Cardiac septum (tissue), 1 donor: ENCODE measurements at regions not wholly inside any gene's neighbourhood (a gene's known extent, or its start where the extent isn't known, plus 50 kb on each side); places are given as distances from the start of the nearest gene placed in this dataset.

Experiments used
- DNase-seq: peaks from one replicate; pipeline ENCODE4 v3.0.0-alpha.2; 2020; ENCODE audit warnings: low spot score
- intact Hi-C: fragments of 100-400 bp; cut with DNase I; formaldehyde crosslinking; loops from one replicate; pipeline ENCODE4 v1.14.0; 2022
- donor health status: DM: no; HTN: no; CAD: no.

DNA sequence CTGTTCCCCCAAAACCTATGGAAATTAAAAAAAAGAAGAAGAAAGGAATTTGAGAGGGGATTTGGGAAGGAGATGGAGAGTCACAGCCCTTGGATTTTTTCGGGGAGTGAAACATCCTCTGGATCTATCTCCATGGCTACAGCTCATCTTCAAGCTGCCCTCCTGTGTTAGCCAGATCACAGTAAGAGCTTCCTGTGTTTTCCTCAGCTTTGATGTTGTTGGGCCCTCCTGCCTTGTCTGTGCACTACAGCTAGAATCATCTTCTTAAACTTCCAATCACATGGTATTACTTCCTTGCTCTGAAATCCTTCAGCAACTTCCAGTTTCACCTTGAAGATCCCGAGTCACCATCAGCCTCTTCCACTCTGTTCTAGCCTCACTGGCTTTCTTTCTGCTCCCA is 207.8 kb upstream of the ZFP64 start:
- DNase-seq: no peak
- intact Hi-C loops: no loop called here

DNA sequence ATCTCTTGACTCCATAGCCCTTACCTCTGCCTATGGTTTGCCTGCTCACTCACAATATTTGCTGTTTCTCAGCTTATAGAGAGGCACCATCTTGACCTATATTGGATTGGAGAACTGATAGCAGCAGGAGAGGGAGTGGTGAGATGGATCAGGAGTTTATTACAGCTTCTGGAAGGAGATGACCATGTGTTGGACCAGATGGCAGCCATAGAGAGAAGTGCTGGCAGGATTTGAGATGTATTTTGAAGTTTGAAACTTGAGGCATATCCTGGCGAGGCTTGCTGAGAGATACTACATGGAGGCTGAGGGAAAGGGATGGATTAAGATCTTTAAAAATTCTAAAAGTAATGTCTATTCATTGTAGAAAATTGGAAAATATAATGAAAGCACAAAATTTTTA is 198.0 kb upstream of the ZFP64 start:
- DNase-seq: no peak
- intact Hi-C loops: no loop called here

DNA sequence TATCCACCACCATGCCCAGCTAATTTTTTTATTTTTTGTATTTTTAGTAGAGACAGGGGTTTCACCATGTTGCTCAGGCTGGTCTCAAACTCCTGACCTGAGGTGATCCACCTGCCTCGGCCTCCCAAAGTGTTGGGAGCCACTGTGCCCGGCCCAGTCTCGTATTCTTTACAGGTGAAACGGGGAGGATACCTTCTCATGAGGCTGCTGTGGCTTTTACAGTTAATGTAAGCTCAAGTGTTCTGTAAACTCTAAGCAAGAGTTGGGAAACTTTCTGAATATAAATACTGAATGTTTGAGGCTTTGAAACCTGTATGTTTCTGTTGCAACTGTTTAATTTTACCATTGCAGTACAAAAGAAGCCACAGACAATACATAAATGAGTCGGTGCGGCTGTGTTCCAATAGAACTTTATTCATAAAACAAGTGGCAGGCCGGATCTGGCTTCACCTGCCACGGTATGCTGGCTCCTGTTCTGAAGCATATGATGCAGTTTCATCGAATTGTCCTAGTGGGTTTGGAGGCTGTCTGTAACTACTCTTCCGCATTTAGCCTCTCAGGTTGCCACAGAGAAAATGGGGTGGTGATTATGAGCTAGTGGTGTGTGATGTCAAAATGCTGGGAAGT is 192.5 kb upstream of the ZFP64 start:
- intact Hi-C loops: no loop called here
- DNase-seq: no peak

DNA sequence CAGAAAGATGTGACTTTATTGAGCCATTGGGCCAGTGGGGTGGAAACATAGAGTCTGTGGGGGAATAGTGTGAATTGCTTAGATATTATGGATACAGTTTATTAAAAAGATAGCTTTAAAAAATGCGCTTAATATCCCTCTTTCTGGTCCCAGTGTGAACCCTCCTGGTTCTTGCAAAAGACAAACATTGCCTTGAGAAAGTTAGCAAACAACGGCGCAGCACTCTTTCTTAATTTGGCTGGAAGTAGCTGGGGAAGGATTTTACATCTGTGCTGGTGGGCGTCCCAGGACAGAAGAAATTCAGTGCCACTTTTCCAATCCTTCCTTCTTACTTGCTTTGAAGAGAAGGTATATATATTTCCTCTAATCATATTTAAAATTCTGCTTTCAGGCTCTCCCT is 191.4 kb upstream of the ZFP64 start:
- DNase-seq: no peak
- intact Hi-C loops: no loop called here

DNA sequence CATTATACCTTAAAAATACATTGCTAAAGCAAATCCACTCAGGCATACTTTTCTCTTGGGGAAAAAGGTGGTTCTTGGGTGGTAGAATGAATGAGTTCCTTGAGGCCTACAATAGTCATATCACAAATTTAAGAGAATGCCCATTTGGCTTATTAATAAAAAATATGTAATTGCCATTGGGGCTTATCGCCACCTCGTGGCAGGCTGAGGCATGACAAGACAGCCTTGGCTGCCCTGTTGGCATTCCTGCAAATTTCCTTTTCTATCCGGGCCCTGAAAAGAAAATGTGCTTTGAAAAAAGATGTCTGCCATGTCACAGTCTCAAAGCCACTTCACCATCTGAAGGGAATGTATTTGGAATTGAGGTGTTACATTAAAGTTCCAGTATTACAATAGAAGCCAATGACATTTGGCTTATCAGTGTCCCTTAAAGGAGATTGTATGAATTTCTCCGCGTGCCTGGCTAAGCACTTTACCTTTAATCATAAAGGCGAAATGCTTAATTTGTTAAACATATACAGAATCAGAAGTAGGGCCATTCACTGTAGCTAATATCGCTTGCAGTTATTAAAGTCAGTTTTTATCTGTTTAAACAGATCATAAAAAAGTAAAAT is 188.3 kb upstream of the ZFP64 start:
- no peak for DNase-seq
- intact Hi-C loops: loop anchor here (5.0 to 10.0 kb wide), 2 partner anchors 68 to 135 kb away; no protein-coding TSS in a partner anchor

DNA sequence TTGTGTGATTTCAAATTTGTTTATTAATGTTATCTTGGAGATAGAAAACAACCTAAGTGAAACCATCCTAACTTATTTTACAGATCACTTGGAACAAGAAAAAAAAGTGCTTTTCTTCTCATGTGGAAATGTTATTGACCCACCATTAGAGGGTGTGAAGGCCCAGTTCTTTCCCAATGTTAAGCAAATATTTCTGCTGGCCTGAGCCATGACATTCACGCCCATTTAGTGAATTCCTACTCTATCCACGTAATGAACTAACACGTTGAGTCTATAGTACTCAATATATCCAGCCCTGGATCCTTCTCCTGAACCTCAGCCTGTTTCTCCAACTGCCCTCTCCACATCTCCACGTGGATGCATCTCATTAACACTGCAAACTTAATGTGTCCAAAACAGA is 180.6 kb upstream of the ZFP64 start:
- intact Hi-C loops: loop anchor here (10.0 kb wide), 1 partner anchor 127 kb away; no protein-coding TSS in a partner anchor
- no peak for DNase-seq

DNA sequence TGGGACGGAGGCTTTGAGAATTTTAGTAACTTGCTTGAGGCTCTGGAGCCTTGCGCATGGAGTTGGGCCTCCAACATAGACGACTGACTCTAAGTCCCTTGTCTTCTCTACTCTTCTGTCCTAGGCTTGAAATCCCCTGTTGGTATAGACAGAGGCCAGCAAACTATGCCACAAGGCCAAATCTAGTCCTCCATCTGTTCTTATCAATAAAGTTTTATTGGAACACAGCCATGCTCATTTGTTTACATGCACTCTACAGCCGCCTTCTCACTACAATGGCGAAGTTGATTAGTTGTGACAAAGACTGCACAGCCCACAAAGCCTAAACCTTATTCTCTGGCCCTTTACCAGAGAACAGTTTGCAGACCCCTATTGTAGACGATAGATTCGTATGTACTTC is 174.1 kb upstream of the ZFP64 start:
- no peak for DNase-seq
- intact Hi-C loops: no loop called here

DNA sequence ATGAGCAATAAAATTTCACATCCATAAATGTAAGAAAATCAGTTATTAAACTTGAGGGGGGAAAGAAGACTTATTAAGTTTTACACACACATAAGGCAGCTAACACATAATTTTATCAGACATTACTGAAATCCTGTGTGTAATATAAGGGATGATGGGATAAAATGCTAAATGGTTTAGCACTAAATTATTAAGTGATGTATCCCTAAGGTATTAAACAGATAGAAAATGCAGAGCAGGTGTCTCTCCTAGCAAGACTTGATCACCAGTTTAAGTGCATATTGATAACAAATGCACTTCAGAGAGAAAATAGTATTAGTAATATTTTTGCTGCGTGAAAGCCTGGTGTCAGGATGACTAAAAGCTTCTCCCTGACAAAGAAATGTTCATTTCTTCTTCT is 172.8 kb upstream of the ZFP64 start:
- intact Hi-C loops: no loop called here
- no peak for DNase-seq

DNA sequence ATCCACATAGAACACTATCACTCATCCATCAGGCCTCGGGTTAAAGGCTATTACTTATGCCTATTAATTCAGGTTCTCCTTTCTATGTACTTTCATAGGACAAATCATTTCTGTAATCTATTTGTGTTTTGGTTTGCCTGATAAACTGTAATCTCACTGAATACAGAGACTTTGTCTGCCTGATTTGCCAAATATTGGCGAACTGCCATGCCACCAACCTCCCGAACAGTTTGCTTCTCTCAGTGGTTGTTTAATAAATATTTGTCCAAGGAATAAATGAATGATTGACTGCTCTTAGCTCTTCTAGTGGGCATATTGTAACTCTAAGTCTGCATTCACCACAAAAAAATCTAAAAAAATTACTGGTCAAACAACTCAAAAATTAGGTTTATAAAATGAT is 170.1 kb upstream of the ZFP64 start:
- intact Hi-C loops: no loop called here
- no peak for DNase-seq

DNA sequence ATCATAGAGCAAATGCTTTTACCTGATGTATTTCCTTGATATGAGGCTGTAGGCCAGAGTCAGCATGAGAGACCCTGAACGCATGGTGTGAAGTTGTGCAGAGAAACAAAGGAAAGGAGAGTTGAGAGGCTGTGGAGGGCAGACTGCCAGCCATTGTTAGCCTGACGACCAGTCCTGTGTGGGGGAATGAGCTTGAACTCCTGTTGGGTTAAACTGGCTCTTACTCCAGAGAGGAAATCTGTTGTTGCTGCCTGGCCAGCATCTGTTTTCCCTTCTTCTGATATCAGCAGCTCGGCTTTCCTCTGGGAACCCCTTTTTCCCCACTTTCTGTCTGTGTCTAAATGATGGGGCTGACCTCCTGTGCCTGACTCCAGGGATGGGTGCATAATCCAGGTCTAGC is 158.2 kb upstream of the ZFP64 start:
- no peak for DNase-seq
- intact Hi-C loops: no loop called here

DNA sequence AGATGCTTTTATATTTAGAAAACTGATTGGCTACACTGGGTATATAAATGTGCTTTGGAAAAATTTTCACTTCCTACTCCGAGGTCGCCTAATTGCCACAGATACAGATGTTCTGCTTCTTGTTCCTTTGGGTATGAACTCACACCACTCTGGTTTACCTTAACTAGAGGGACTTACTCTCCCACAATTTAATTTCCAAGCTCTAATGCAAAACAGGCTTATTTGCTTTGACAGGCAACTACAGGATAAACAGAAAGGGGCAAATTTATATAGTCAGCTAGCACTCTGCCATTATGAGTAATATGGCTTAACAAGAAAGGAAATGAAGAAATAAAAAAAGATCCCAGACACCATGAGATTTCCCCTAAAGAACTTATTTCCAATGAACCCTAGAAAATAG is 156.9 kb upstream of the ZFP64 start:
- DNase-seq: no peak
- intact Hi-C loops: no loop called here

DNA sequence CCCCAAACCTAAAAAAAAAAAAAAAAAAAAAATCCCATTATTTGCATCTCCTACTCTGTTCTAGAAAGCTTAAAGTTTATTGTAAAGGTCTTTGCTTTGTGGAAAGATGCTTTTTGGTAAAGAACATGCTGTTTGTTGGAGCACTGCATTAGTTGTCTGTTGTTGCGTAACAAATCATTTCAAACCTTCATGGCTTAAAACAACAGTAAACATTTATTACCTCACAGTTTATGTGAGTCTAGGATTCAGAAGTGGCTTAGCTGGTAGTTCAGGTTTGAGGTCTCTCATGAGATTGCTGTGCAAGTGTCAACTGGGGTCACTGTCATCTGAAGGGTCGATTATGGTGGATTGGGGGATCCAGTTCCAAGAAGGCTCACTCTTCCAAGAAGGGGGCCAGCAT is 155.2 kb upstream of the ZFP64 start:
- no peak for DNase-seq
- intact Hi-C loops: no loop called here

DNA sequence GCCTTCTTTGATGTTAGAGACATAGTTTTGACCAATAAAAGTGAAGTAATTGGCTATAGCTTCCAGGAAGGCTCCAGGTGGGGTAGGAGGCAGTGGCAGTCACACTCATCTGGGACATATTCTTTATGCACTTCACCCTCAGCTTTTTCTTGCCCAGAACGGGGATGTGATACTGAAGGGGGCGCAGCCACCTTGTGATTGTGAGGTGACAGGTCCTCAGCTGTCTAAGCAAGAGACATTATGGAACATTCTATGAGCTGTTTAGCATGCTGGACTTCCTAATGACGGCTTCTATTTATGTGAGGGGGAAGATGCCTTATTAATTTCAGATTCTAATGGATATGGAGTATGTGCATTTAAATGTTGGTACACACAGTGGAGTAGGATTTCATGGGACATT is 151.3 kb upstream of the ZFP64 start:
- intact Hi-C loops: no loop called here

DNA sequence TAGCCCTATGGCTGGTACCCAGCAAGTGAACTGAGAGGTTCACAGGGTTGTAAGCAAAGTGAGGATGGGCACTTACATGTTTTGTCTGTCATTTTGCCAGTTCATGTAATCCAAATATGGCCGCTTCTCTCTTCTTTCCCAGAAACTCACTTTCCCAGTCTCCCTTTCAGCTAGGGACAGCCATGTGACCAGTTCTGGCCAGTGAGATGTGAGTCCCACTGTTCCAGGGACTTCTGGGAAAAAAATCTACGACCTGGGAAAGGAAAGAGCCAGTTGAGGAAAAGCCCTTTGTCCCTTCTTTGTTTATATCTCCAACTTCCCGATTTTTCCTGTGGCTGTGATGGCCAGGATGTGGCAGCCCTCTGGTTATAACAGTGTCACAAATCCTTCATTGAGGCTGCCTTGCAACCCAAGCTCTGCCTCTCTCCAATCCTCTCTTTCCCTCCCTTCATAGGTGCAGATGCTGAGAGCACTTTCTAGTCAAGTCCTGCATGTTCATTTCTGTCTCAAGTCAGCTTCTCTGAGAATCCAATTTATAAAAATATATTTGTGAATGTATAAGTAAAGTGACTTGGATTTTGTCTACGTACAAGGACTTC is 148.6 kb upstream of the ZFP64 start:
- intact Hi-C loops: no loop called here
- no peak for DNase-seq

More for the DNA sequence above, 151.3 kb upstream of the ZFP64 start:
- DNase-seq: no peak

DNA sequence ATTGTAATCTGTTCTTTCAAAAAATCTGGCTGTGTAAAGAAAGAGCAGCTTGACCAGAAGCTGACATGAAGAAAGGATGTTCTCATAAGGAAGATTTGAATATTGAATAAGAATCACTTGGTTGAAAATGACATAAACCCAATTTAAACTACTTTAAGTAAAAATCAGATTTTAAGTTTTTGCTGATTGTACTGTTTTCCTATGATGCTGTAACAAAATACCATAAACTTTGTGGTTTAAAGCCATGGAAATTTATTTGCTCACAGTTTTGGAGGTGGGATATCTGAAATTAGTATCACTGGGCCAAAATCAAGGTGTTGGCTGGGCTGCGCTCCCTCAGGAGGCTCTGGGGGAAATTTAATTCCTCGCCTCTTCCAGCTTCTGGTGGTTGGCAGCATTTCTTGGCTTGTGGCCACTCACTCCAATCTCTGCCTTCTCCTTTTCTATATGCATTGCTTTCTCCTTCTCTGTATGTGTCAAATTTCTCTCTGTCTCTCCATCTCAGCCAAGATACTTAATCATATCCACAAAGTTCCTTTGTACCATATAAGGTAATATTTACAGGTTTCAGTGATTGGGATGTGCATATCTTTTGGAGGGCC is 141.2 kb upstream of the ZFP64 start:
- intact Hi-C loops: no loop called here
- DNase-seq: no peak

DNA sequence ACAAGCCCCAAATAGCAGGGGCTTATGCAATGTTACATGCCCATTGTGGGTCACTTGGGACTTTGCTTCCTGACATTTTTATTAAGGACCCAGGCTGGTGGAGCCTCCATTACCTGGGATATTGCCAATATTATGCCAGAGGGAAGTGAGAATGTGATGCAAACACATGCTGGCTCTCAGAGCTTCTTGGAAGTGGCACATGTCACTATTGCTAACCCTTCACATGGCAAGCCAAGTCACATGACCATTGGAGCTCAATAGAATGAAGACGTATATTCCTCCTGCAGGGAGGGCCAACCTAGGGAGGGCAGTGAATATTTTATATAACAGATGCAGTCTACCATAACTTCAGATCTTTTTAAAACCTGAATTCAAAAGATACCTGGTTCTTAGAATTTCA is 140.7 kb upstream of the ZFP64 start:
- DNase-seq: no peak
- intact Hi-C loops: no loop called here

DNA sequence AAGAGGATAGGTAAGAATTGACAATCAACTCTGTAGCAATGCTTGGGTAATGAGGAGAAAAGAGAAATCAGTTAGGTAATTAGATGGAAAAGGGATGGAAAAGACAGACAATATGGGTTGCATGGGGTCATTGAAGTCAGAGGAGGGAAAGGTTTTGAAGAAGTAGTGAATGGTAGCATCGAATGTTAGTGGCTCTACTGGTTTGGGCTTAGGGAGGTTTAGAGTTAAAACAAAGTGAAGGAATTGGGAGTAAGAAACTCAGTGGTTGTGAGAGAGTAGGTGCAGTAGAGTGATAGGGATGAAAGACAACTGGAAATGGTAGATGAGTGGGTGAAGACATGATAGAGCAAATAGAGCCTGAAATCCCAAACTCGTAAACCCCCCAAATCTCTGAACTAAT is 140.1 kb upstream of the ZFP64 start:
- DNase-seq: no peak
- intact Hi-C loops: no loop called here

DNA sequence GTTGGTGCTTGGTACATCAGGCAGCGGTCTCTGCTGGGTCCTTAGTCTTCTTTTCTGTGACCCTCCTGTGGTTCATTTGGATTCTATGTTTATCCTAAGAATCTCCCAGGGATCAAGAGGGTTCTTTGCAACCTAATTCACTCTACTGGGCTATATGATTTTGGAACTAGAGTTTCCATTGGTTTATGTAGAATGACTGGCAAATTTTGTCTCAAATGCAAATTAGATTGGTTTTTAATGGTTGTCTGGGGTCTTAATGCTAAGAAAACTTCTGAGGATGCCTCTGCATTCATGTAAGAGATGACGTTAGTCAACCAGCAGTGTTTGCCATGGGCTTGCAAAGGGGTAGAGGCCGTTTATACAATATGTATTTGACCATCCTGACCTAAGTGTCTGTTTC is 129.8 kb upstream of the ZFP64 start:
- intact Hi-C loops: no loop called here
- DNase-seq: no peak

DNA sequence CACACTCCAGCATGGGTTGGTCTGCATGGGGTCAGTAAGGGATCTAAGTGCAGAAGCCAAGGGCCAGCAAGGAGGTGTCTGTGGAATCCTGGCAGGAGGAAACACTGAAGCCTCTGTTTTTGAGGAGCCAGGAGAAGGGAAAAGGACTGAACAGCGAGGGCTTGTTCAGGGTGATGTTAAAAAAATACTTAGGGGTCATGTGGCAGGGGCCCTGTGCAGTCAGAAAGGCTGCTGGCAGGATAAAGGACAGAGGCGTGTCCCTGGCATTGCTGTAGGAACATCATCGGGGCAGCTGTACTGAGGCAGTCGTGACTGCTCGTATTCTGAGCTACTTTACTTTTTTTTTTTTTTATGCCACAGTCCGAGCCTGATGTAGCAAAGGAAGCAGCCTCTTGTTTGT is 127.1 kb upstream of the ZFP64 start:
- DNase-seq: no peak
- intact Hi-C loops: no loop called here

DNA sequence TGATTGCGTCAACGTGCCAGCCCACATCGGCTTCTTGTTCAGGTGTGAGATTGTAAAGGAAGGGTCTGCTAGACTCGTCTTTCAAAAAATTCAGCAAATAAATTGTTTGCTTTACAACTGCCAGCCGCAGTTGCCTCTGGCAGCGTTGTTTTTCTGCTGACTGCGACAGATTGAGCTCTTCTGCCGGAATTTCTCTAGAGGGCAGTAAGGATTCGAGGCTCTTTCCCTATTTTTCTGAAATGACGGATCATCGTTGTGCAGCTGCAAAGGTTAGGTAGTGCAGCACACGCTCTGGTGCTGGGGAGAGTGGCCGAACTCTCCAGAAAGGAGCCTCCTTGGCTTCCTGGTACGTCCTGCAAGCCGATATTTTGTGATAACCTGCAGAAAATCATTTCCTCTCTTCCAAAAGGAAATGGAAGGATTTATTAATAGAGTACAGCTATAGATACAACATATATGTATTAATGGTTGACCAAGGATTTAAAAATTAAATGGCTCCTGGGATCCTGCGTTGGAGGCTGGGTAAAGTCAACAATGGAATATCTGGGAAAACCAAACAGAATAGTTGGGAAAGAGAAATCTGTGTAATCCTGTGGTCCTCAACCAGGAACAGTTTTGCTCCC is 121.9 kb upstream of the ZFP64 start:
- no peak for DNase-seq
- intact Hi-C loops: loop anchor here (5.0 kb wide), 2 partner anchors 64 to 1234 kb away; no protein-coding TSS in a partner anchor
